AG09319 (cell line): ENCODE measurements at regions not wholly inside any gene's neighbourhood (a gene's known extent, or its start where the extent isn't known, plus 50 kb on each side); places are given as distances from the start of the nearest gene placed in this dataset.

ENCODE experiments used
- DNase-seq: peaks from one replicate; pipeline ENCODE4 v3.0.0-alpha.2; 2010; ENCODE audit warnings: low read depth; ENCODE audit errors: extremely low read depth
- CTCF ChIP-seq: IDR thresholded peaks from 2 replicates; pipeline ENCODE4 v1.5.1; 2011; ENCODE audit warnings: low read depth, mild to moderate bottlenecking, inconsistent platforms, low read length, moderate library complexity

- TF ChIP-seq CTCF: no peak
- peak; percentile 85 for DNase-seq
Observed at GRCh38 chr6:80457439-80457933, 351.0 kb downstream of the BCKDHB start.

GRCh38 chr6:80456724-80457438 is 350.4 kb downstream of the BCKDHB start:
- TF ChIP-seq CTCF: no peak
- DNase-seq: no peak

GRCh38 chr6:80454661-80455365 is 348.3 kb downstream of the BCKDHB start:
- DNase-seq: no peak

GRCh38 chr6:80454197-80454596 is 347.7 kb downstream of the BCKDHB start:
- no peak for TF ChIP-seq CTCF
- peak; percentile 68 for DNase-seq

More at GRCh38 chr6:80454661-80455365, 348.3 kb downstream of the BCKDHB start:
- TF ChIP-seq CTCF: no peak

- TF ChIP-seq CTCF: no peak
- no peak for DNase-seq
Observed at GRCh38 chr6:80449726-80450125, 343.3 kb downstream of the BCKDHB start.

GRCh38 chr6:80446454-80447045 is 340.1 kb downstream of the BCKDHB start:
- DNase-seq: no peak

More at GRCh38 chr6:80446454-80447045, 340.1 kb downstream of the BCKDHB start:
- no peak for TF ChIP-seq CTCF
